Loucy (cell line): ENCODE measurements at regions not wholly inside any gene's neighbourhood (a gene's known extent, or its start where the extent isn't known, plus 50 kb on each side); places are given as distances from the start of the nearest gene placed in this dataset.

Experiments
- H2AFZ ChIP-seq: fragments of 200-600 bp; sonication (generic); 2 replicates; pipeline ENCODE4 v1.6.0; 2016; ENCODE audit warnings: antibody characterized with exemption, mild to moderate bottlenecking, low read length, moderate library complexity
- H3F3A ChIP-seq: fragments of 200-600 bp; 2 replicates; pipeline ENCODE4 v1.6.0; 2016; ENCODE audit warnings: antibody characterized with exemption, low read depth, mild to moderate bottlenecking
- H3K27me3 ChIP-seq: fragments of 200-600 bp; sonication (generic); 2 replicates; pipeline ENCODE4 v1.6.1; 2014; ENCODE audit warnings: low read length, mild to moderate bottlenecking; ENCODE audit not compliant: insufficient read depth, poor library complexity, severe bottlenecking
- H3K36me3 ChIP-seq: fragments of 200-600 bp; sonication (generic); 2 replicates; pipeline ENCODE4 v1.6.1; 2016; ENCODE audit warnings: low read length; ENCODE audit not compliant: insufficient read depth
- H3K4me1 ChIP-seq: fragments of 200-600 bp; sonication (generic); 2 replicates; pipeline ENCODE4 v1.5.1; 2014; ENCODE audit warnings: low read length, mild to moderate bottlenecking; ENCODE audit not compliant: insufficient read depth, poor library complexity, severe bottlenecking
- H3K4me2 ChIP-seq: fragments of 200-600 bp; sonication (generic); 2 replicates; pipeline ENCODE4 v1.6.0; 2014; ENCODE audit warnings: antibody characterized with exemption, low read length, low read depth, mild to moderate bottlenecking; ENCODE audit not compliant: poor library complexity, severe bottlenecking
- H3K4me3 ChIP-seq: fragments of 200-600 bp; sonication (generic); 2 replicates; pipeline ENCODE4 v1.5.1; 2014; ENCODE audit warnings: low read length, mild to moderate bottlenecking, mixed read lengths; ENCODE audit not compliant: poor library complexity, severe bottlenecking
- H3K79me2 ChIP-seq: fragments of 200-600 bp; sonication (generic); 2 replicates; pipeline ENCODE4 v1.6.1; 2014; ENCODE audit warnings: low read length; ENCODE audit not compliant: insufficient read depth
- H3K9ac ChIP-seq: fragments of 200-600 bp; sonication (generic); 2 replicates; pipeline ENCODE4 v1.6.0; 2014; ENCODE audit warnings: mild to moderate bottlenecking, low read depth, low read length, moderate library complexity; ENCODE audit not compliant: poor library complexity, severe bottlenecking
- H3K9me2 ChIP-seq: fragments of 200-600 bp; sonication (generic); replicated peaks from 2 replicates; pipeline ENCODE4 v1.6.1; 2016; ENCODE audit warnings: low read depth, low read length, mixed read lengths
- H3K9me3 ChIP-seq: fragments of 200-600 bp; sonication (generic); 2 replicates; pipeline ENCODE4 v1.6.1; 2014; ENCODE audit warnings: mild to moderate bottlenecking, antibody characterized with exemption, low read length, low read depth; ENCODE audit not compliant: insufficient read depth
- H4K20me1 ChIP-seq: fragments of 200-600 bp; sonication (generic); 2 replicates; pipeline ENCODE4 v1.6.0; 2014; ENCODE audit warnings: antibody characterized with exemption, low read length, mild to moderate bottlenecking; ENCODE audit not compliant: insufficient read depth, poor library complexity, severe bottlenecking
- EZH2phosphoT487 ChIP-seq: fragments of 200-600 bp; IDR thresholded peaks from 2 replicates; pipeline ENCODE4 v1.6.1; 2018; ENCODE audit warnings: antibody characterized with exemption, mild to moderate bottlenecking, moderate library complexity, borderline replicate concordance
- TF ChIP-seq, protein P1 (sequence below): fragments of 200-600 bp; sonication (generic); conservative IDR thresholded peaks from 2 replicates; pipeline ENCODE4 v1.5.1; 2014; ENCODE audit warnings: mild to moderate bottlenecking, antibody characterized with exemption, low read length

DNA sequence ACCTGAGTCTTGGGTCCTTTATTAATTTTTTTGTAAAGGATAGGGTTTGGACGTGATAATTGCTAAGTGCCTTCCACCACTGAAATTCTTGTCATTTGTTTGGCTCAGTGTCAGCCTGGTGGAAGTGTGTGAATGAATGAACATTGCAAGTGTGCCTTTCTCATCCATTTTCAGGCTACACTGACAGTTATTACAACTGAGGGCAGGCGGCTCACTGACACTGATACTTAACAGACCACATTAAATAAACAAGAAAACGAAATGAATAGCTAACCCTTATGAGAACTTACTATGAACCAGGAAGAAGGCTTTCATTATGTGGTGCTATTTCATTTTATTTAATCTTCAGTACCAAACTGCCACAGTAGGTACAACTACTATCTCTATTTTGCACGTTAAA is 188.8 kb upstream of the CRBN start:
- Histone ChIP-seq H4K20me1 (no peaks in the 10 kb centered on the region), H3F3A (no peaks in the 10 kb centered on the region), H3K9me3 (no peaks in the 10 kb centered on the region), H2AFZ (no peak overlapping the region), H3K4me3 (no peak overlapping the region), H3K27me3 (no peaks in the 10 kb centered on the region), H3K4me1 (no peaks in the 10 kb centered on the region), H3K36me3 (no peaks in the 10 kb centered on the region), H3K79me2 (no peaks in the 10 kb centered on the region), H3K9me2 (no peaks in the 10 kb centered on the region), H3K4me2 (no peak overlapping the region), H3K9ac (no peak overlapping the region)
- TF ChIP-seq EZH2phosphoT487: no peak
- TF ChIP-seq, protein P1, sequence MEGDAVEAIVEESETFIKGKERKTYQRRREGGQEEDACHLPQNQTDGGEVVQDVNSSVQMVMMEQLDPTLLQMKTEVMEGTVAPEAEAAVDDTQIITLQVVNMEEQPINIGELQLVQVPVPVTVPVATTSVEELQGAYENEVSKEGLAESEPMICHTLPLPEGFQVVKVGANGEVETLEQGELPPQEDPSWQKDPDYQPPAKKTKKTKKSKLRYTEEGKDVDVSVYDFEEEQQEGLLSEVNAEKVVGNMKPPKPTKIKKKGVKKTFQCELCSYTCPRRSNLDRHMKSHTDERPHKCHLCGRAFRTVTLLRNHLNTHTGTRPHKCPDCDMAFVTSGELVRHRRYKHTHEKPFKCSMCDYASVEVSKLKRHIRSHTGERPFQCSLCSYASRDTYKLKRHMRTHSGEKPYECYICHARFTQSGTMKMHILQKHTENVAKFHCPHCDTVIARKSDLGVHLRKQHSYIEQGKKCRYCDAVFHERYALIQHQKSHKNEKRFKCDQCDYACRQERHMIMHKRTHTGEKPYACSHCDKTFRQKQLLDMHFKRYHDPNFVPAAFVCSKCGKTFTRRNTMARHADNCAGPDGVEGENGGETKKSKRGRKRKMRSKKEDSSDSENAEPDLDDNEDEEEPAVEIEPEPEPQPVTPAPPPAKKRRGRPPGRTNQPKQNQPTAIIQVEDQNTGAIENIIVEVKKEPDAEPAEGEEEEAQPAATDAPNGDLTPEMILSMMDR: no peak

DNA sequence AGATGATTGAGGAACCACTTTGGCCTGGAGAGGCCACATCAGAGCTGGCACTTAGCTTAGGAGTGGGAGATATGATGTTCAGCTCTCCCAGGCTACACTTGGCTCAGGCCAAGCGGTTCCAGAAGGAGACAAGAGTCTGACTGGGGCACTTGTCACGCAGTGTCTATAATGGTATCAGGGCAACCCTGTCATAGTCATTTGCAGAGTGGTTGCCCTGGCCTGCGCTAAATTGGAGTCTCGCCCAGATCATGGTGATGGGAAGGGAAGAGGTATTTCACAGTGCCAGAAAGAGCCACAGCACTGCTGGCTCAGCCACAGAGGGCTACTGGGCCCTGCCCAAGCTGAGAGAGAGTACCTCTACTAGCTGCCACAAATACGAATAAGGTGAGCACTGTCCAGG is 186.9 kb upstream of the CRBN start:
- Histone ChIP-seq H3K36me3 (no peaks in the 10 kb centered on the region), H3K9ac (no peak overlapping the region), H3K9me2 (no peaks in the 10 kb centered on the region), H3K9me3 (no peaks in the 10 kb centered on the region), H3K4me2 (no peak overlapping the region), H3K4me1 (no peaks in the 10 kb centered on the region), H3K79me2 (no peaks in the 10 kb centered on the region), H2AFZ (no peak overlapping the region), H4K20me1 (no peaks in the 10 kb centered on the region), H3K4me3 (no peak overlapping the region), H3F3A (no peaks in the 10 kb centered on the region), H3K27me3 (no peaks in the 10 kb centered on the region)
- no peak for TF ChIP-seq EZH2phosphoT487
- TF ChIP-seq, protein P1: no peak

DNA sequence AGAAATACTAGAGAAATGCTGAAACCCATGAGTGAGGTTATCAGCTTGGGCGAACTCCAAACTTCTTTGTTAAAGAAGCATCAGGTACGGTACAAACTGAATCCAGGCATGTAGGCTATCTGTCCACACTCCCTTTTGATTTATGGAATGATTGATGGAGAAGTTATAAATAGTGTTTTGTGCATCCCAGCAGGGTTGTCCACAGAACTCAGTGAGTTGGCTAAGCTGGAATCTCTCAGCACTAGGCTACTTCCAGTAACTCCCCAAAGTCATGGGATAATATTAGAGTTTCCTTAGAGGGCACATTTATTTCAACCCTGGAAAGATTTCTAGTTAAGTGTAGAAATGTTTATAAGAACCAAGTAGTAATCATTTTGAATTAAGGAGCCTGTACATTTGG is 186.2 kb upstream of the CRBN start:
- Histone ChIP-seq H3K4me3 (no peak overlapping the region), H3K4me1 (no peaks in the 10 kb centered on the region), H4K20me1 (no peaks in the 10 kb centered on the region), H2AFZ (no peak overlapping the region), H3K9me3 (no peaks in the 10 kb centered on the region), H3K9ac (no peak overlapping the region), H3K9me2 (no peaks in the 10 kb centered on the region), H3K36me3 (no peaks in the 10 kb centered on the region), H3K27me3 (no peaks in the 10 kb centered on the region), H3K79me2 (no peaks in the 10 kb centered on the region), H3F3A (no peaks in the 10 kb centered on the region), H3K4me2 (no peak overlapping the region)
- TF ChIP-seq EZH2phosphoT487: no peak
- TF ChIP-seq, protein P1: no peak
